ENCODE measurements at regions not wholly inside any gene's neighbourhood (a gene's known extent, or its start where the extent isn't known, plus 50 kb on each side); places are given as distances from the start of the nearest gene placed in this dataset.

- DNase-seq (ENCODE audit: low read depth in 1 of 2, low spot score in 1 of 2) = no peak
- TF ChIP-seq JUND (IDR thresholded peaks at IDR 0.05; ENCODE audit: low read depth) = no peak
- in situ Hi-C loops (cut with HindIII; ENCODE audit: low pct_unique_long_range_greater_than_20kb, low sequenced_read_pairs) = no loop called here
These were observed 56.8 kb downstream of the IZUMO3 start for GRCh38 chr9:24488896-24489295.

- DNase-seq (ENCODE audit: low read depth in 1 of 2, low spot score in 1 of 2) = no peak
- in situ Hi-C loops (cut with HindIII; ENCODE audit: low pct_unique_long_range_greater_than_20kb, low sequenced_read_pairs) = no loop called here
- TF ChIP-seq JUND (IDR thresholded peaks at IDR 0.05; ENCODE audit: low read depth) = no peak
These were observed 57.8 kb downstream of the IZUMO3 start for GRCh38 chr9:24487946-24488345.

- in situ Hi-C loops (cut with HindIII; ENCODE audit: low pct_unique_long_range_greater_than_20kb, low sequenced_read_pairs) = no loop called here
- TF ChIP-seq JUND (IDR thresholded peaks at IDR 0.05; ENCODE audit: low read depth) = no peak
- DNase-seq (ENCODE audit: low read depth in 1 of 2, low spot score in 1 of 2) = no peak
These were observed 58.3 kb downstream of the IZUMO3 start for GRCh38 chr9:24487250-24487861.

GRCh38 chr9:24479361-24480059 lies 66.2 kb downstream of the IZUMO3 start:
- in situ Hi-C loops (cut with HindIII; ENCODE audit: low pct_unique_long_range_greater_than_20kb, low sequenced_read_pairs) = no loop called here
- DNase-seq (ENCODE audit: low read depth in 1 of 2, low spot score in 1 of 2) = no peak
- TF ChIP-seq JUND (IDR thresholded peaks at IDR 0.05; ENCODE audit: low read depth) = no peak

- in situ Hi-C loops (cut with HindIII; ENCODE audit: low pct_unique_long_range_greater_than_20kb, low sequenced_read_pairs) = no loop called here
- DNase-seq (ENCODE audit: low read depth in 1 of 2, low spot score in 1 of 2) = no peak
- no peak for TF ChIP-seq JUND (IDR thresholded peaks at IDR 0.05; ENCODE audit: low read depth)
These were observed 81.3 kb downstream of the IZUMO3 start for GRCh38 chr9:24464319-24464951.

- in situ Hi-C loops (cut with HindIII; ENCODE audit: low pct_unique_long_range_greater_than_20kb, low sequenced_read_pairs) = no loop called here
- DNase-seq (ENCODE audit: low read depth in 1 of 2, low spot score in 1 of 2) = no peak
- TF ChIP-seq JUND (IDR thresholded peaks at IDR 0.05; ENCODE audit: low read depth) = no peak
These were observed 82.7 kb downstream of the IZUMO3 start for GRCh38 chr9:24462951-24463350.

- in situ Hi-C loops (cut with HindIII; ENCODE audit: low pct_unique_long_range_greater_than_20kb, low sequenced_read_pairs) = no loop called here
- no peak for TF ChIP-seq JUND (IDR thresholded peaks at IDR 0.05; ENCODE audit: low read depth)
- DNase-seq (ENCODE audit: low read depth in 1 of 2, low spot score in 1 of 2) = no peak
These were observed 84.9 kb downstream of the IZUMO3 start for GRCh38 chr9:24460781-24461180.

- in situ Hi-C loops (cut with HindIII; ENCODE audit: low pct_unique_long_range_greater_than_20kb, low sequenced_read_pairs) = no loop called here
- no peak for TF ChIP-seq JUND (IDR thresholded peaks at IDR 0.05; ENCODE audit: low read depth)
- DNase-seq (ENCODE audit: low read depth in 1 of 2, low spot score in 1 of 2) = no peak
These were observed 85.7 kb downstream of the IZUMO3 start for GRCh38 chr9:24459953-24460352.

GRCh38 chr9:24451346-24451745 lies 94.4 kb downstream of the IZUMO3 start:
- TF ChIP-seq JUND (IDR thresholded peaks at IDR 0.05; ENCODE audit: low read depth) = no peak
- DNase-seq (ENCODE audit: low read depth in 1 of 2, low spot score in 1 of 2) = no peak
- in situ Hi-C loops (cut with HindIII; ENCODE audit: low pct_unique_long_range_greater_than_20kb, low sequenced_read_pairs) = no loop called here

- DNase-seq (ENCODE audit: low read depth in 1 of 2, low spot score in 1 of 2) = no peak
- in situ Hi-C loops (cut with HindIII; ENCODE audit: low pct_unique_long_range_greater_than_20kb, low sequenced_read_pairs) = no loop called here
- no peak for TF ChIP-seq JUND (IDR thresholded peaks at IDR 0.05; ENCODE audit: low read depth)
These were observed 95.7 kb downstream of the IZUMO3 start for GRCh38 chr9:24449976-24450375.

GRCh38 chr9:24439456-24439855 lies 106.2 kb downstream of the IZUMO3 start:
- no peak for DNase-seq (ENCODE audit: low read depth in 1 of 2, low spot score in 1 of 2)
- no peak for TF ChIP-seq JUND (IDR thresholded peaks at IDR 0.05; ENCODE audit: low read depth)
- in situ Hi-C loops (cut with HindIII; ENCODE audit: low pct_unique_long_range_greater_than_20kb, low sequenced_read_pairs) = no loop called here

- DNase-seq (ENCODE audit: low read depth in 1 of 2, low spot score in 1 of 2) = no peak
- in situ Hi-C loops (cut with HindIII; ENCODE audit: low pct_unique_long_range_greater_than_20kb, low sequenced_read_pairs) = no loop called here
- TF ChIP-seq JUND (IDR thresholded peaks at IDR 0.05; ENCODE audit: low read depth) = no peak
These were observed 106.8 kb downstream of the IZUMO3 start for GRCh38 chr9:24438876-24439275.

- in situ Hi-C loops (cut with HindIII; ENCODE audit: low pct_unique_long_range_greater_than_20kb, low sequenced_read_pairs) = no loop called here
- DNase-seq (ENCODE audit: low read depth in 1 of 2, low spot score in 1 of 2) = peak in 1 of 2 experiments; percentile 20
- no peak for TF ChIP-seq JUND (IDR thresholded peaks at IDR 0.05; ENCODE audit: low read depth)
These were observed 108.9 kb downstream of the IZUMO3 start for GRCh38 chr9:24436761-24437160.
